Neural progenitor cell (in vitro differentiated cells): ENCODE measurements at regions not wholly inside any gene's neighbourhood (a gene's known extent, or its start where the extent isn't known, plus 50 kb on each side); places are given as distances from the start of the nearest gene placed in this dataset.

Experiments used
- DNase-seq: peaks from one replicate; pipeline ENCODE4 v3.0.0-alpha.2; 2016; ENCODE audit warnings: low spot score
- H2AFZ ChIP-seq: fragments of 200-600 bp; sonication (generic); replicated peaks from 2 replicates; pipeline ENCODE4 v1.6.1; 2016; ENCODE audit warnings: antibody characterized with exemption
- H3F3A ChIP-seq: fragments of 200-600 bp; sonication (generic); 2 replicates; pipeline ENCODE4 v1.6.1; 2016; ENCODE audit warnings: antibody characterized with exemption, low read depth
- H3K27ac ChIP-seq: fragments of 200-600 bp; sonication (generic); 2 replicates; pipeline ENCODE4 v1.5.1; 2016; ENCODE audit warnings: mild to moderate bottlenecking
- H3K27me3 ChIP-seq: fragments of 200-600 bp; sonication (generic); 2 replicates; pipeline ENCODE4 v1.6.1; 2016; ENCODE audit warnings: mild to moderate bottlenecking, moderate library complexity
- H3K36me3 ChIP-seq: fragments of 200-600 bp; sonication (generic); 2 replicates; pipeline ENCODE4 v1.5.1; 2016
- H3K4me1 ChIP-seq: fragments of 200-600 bp; sonication (generic); 2 replicates; pipeline ENCODE4 v1.6.1; 2016; ENCODE audit warnings: mixed run types
- H3K4me2 ChIP-seq: fragments of 200-600 bp; sonication (generic); 2 replicates; pipeline ENCODE4 v1.6.1; 2016
- H3K4me3 ChIP-seq: fragments of 200-600 bp; sonication (generic); 2 replicates; pipeline ENCODE4 v1.5.1; 2016
- H3K79me2 ChIP-seq: fragments of 200-600 bp; sonication (generic); 2 replicates; pipeline ENCODE4 v1.6.1; 2016; ENCODE audit warnings: low read depth
- H3K9ac ChIP-seq: fragments of 200-600 bp; sonication (generic); 2 replicates; pipeline ENCODE4 v1.6.1; 2016
- H3K9me3 ChIP-seq: fragments of 200-600 bp; sonication (generic); 2 replicates; pipeline ENCODE4 v1.5.1; 2016; ENCODE audit warnings: low read depth
- H4K20me1 ChIP-seq: fragments of 200-600 bp; sonication (generic); 2 replicates; pipeline ENCODE4 v1.6.1; 2016; ENCODE audit warnings: low read depth
- H3K27ac Mint-ChIP-seq: 3 replicates; pipeline ENCODE4 v1.8.0; 2021; ENCODE audit warnings: mixed read lengths
- H3K27me3 Mint-ChIP-seq: 2 replicates; pipeline ENCODE4 v1.8.0; 2022; ENCODE audit warnings: low read depth, mild to moderate bottlenecking, inconsistent platforms, moderate library complexity, mixed read lengths; ENCODE audit not compliant: insufficient read depth
- H3K36me3 Mint-ChIP-seq: 3 replicates; pipeline ENCODE4 v1.8.0; 2021; ENCODE audit warnings: mixed read lengths
- H3K4me1 Mint-ChIP-seq: 3 replicates; pipeline ENCODE4 v1.8.0; 2021; ENCODE audit warnings: mixed read lengths
- H3K4me3 Mint-ChIP-seq: 3 replicates; pipeline ENCODE4 v1.8.0; 2021; ENCODE audit warnings: mild to moderate bottlenecking, moderate library complexity, mixed read lengths
- H3K9me3 Mint-ChIP-seq: 3 replicates; pipeline ENCODE4 v1.8.0; 2020; ENCODE audit warnings: mixed read lengths
- CTCF ChIP-seq: fragments of 200-600 bp; sonication (generic); IDR thresholded peaks from 2 replicates; pipeline ENCODE4 v1.5.1; 2017; ENCODE audit warnings: antibody characterized with exemption, mild to moderate bottlenecking
- EZH2 ChIP-seq: fragments of 200-600 bp; sonication (generic); IDR thresholded peaks from 2 replicates; pipeline ENCODE4 v1.6.1; 2017; ENCODE audit warnings: antibody characterized with exemption, mild to moderate bottlenecking, moderate library complexity
- EZH2phosphoT487 ChIP-seq: fragments of 200-600 bp; sonication (generic); IDR thresholded peaks from 2 replicates; pipeline ENCODE4 v1.6.1; 2017; ENCODE audit warnings: antibody characterized with exemption

- H3K27ac Mint-ChIP-seq = no peak overlapping the region
- Histone ChIP-seq H3K4me2 (no peak overlapping the region), H3K79me2 (no peaks in the 10 kb centered on the region), H3F3A (no peaks in the 10 kb centered on the region), H3K9me3 (no peaks in the 10 kb centered on the region), H3K27me3 (no peaks in the 10 kb centered on the region), H2AFZ (no peak overlapping the region), H3K4me3 (no peak overlapping the region), H3K27ac (no peak overlapping the region), H4K20me1 (no peaks in the 10 kb centered on the region), H3K9ac (no peak overlapping the region), H3K36me3 (no peaks in the 10 kb centered on the region), H3K4me1 (no peaks in the 10 kb centered on the region)
- no peaks in the 10 kb centered on the region for H3K36me3 Mint-ChIP-seq
- peaks cover 15% of the 10 kb centered on the region for H3K9me3 Mint-ChIP-seq
- TF ChIP-seq EZH2phosphoT487 (no peak), CTCF (no peak), EZH2 (no peak)
- H3K27me3 Mint-ChIP-seq = no peaks in the 10 kb centered on the region
- H3K4me1 Mint-ChIP-seq = no peaks in the 10 kb centered on the region
- no peak for DNase-seq
- no peak overlapping the region for H3K4me3 Mint-ChIP-seq
These were observed 153.5 kb downstream of the ICOS start for GRCh38 chr2:204090021-204090420.

GRCh38 chr2:204104811-204105210, 168.2 kb downstream of the ICOS start:
- peaks cover 2% of the 10 kb centered on the region for H3K27me3 Mint-ChIP-seq
- no peak overlapping the region for H3K4me3 ChIP-seq
- H3K9ac ChIP-seq = no peak overlapping the region
- DNase-seq = no peak
- no peaks in the 10 kb centered on the region for H3K27me3 ChIP-seq
- no peaks in the 10 kb centered on the region for H3K79me2 ChIP-seq
- no peaks in the 10 kb centered on the region for H3F3A ChIP-seq
- H2AFZ ChIP-seq = no peak overlapping the region
- H3K4me3 Mint-ChIP-seq = no peak overlapping the region
- no peaks in the 10 kb centered on the region for H3K9me3 Mint-ChIP-seq
- H3K4me1 ChIP-seq = peaks cover 7% of the 10 kb centered on the region
- peaks cover 16% of the 10 kb centered on the region for H3K4me1 Mint-ChIP-seq
- H3K27ac Mint-ChIP-seq = no peak overlapping the region
- H3K4me2 ChIP-seq = no peak overlapping the region
- no peak overlapping the region for H3K27ac ChIP-seq
- TF ChIP-seq EZH2 (no peak), CTCF (no peak), EZH2phosphoT487 (no peak)
- H4K20me1 ChIP-seq = no peaks in the 10 kb centered on the region
- H3K36me3 Mint-ChIP-seq = no peaks in the 10 kb centered on the region
- no peaks in the 10 kb centered on the region for H3K36me3 ChIP-seq
- H3K9me3 ChIP-seq = no peaks in the 10 kb centered on the region

- H3K4me1 Mint-ChIP-seq = peaks cover 40% of the 10 kb centered on the region
- peak overlapping the region; percentile 94 for H2AFZ ChIP-seq
These were observed 171.8 kb downstream of the ICOS start for GRCh38 chr2:204108330-204108751.

More at GRCh38 chr2:204108330-204108751, 171.8 kb downstream of the ICOS start:
- H3K36me3 Mint-ChIP-seq = no peaks in the 10 kb centered on the region
- Histone ChIP-seq H3K4me1 (peaks cover 7% of the 10 kb centered on the region), H4K20me1 (no peaks in the 10 kb centered on the region), H3K36me3 (no peaks in the 10 kb centered on the region), H3K79me2 (no peaks in the 10 kb centered on the region), H3K27ac (no peak overlapping the region), H3K9me3 (no peaks in the 10 kb centered on the region), H3K27me3 (no peaks in the 10 kb centered on the region), H3F3A (no peaks in the 10 kb centered on the region), H3K4me3 (no peak overlapping the region), H3K4me2 (peak overlapping the region; percentile 55), H3K9ac (no peak overlapping the region)
- no peak overlapping the region for H3K27ac Mint-ChIP-seq
- peaks cover 2% of the 10 kb centered on the region for H3K27me3 Mint-ChIP-seq
- DNase-seq = peak; percentile 73
- TF ChIP-seq CTCF = peak; percentile 72
- TF ChIP-seq EZH2 = no peak
- H3K4me3 Mint-ChIP-seq = no peak overlapping the region
- H3K9me3 Mint-ChIP-seq = no peaks in the 10 kb centered on the region
